ENCODE measurements at regions not wholly inside any gene's neighbourhood (a gene's known extent, or its start where the extent isn't known, plus 50 kb on each side); places are given as distances from the start of the nearest gene placed in this dataset.
"Not testable (repeated sequence)": the region's sequence is repeated elsewhere in the genome, so short reads cannot be mapped to it uniquely, and the experiment has no call there.

GRCh38 chr15:31673263-31673662 is 346.6 kb downstream of the KLF13 start:
- not testable (repeated sequence) for DNase-seq (ENCODE audit: low read depth)

- DNase-seq (ENCODE audit: low read depth): not testable (repeated sequence)
Observed at GRCh38 chr15:31681529-31682259, 348.6 kb upstream of the CHRNA7 start.

- DNase-seq (ENCODE audit: low read depth): not testable (repeated sequence)
Observed at GRCh38 chr15:31687088-31687487, 343.2 kb upstream of the CHRNA7 start.

GRCh38 chr15:31696509-31696908 is 333.8 kb upstream of the CHRNA7 start:
- not testable (repeated sequence) for DNase-seq (ENCODE audit: low read depth)

- not testable (repeated sequence) for DNase-seq (ENCODE audit: low read depth)
Observed at GRCh38 chr15:31705076-31705678, 325.1 kb upstream of the CHRNA7 start.

- not testable (repeated sequence) for DNase-seq (ENCODE audit: low read depth)
Observed at GRCh38 chr15:31707944-31708702, 322.2 kb upstream of the CHRNA7 start.

GRCh38 chr15:31708703-31709327 is 321.5 kb upstream of the CHRNA7 start:
- not testable (repeated sequence) for DNase-seq (ENCODE audit: low read depth)

- not testable (repeated sequence) for DNase-seq (ENCODE audit: low read depth)
Observed at GRCh38 chr15:31709479-31709878, 320.8 kb upstream of the CHRNA7 start.

- DNase-seq (ENCODE audit: low read depth): not testable (repeated sequence)
Observed at GRCh38 chr15:31710806-31711205, 319.5 kb upstream of the CHRNA7 start.

GRCh38 chr15:31715208-31715607 is 315.1 kb upstream of the CHRNA7 start:
- not testable (repeated sequence) for DNase-seq (ENCODE audit: low read depth)

GRCh38 chr15:31718625-31719024 is 311.7 kb upstream of the CHRNA7 start:
- not testable (repeated sequence) for DNase-seq (ENCODE audit: low read depth)

- not testable (repeated sequence) for DNase-seq (ENCODE audit: low read depth)
Observed at GRCh38 chr15:31719396-31720022, 310.8 kb upstream of the CHRNA7 start.

GRCh38 chr15:31723019-31723418 is 307.3 kb upstream of the CHRNA7 start:
- DNase-seq (ENCODE audit: low read depth): not testable (repeated sequence)

- not testable (repeated sequence) for DNase-seq (ENCODE audit: low read depth)
Observed at GRCh38 chr15:31724903-31725302, 305.4 kb upstream of the CHRNA7 start.

- not testable (repeated sequence) for DNase-seq (ENCODE audit: low read depth)
Observed at GRCh38 chr15:31725619-31726018, 304.7 kb upstream of the CHRNA7 start.

GRCh38 chr15:31727612-31728011 is 302.7 kb upstream of the CHRNA7 start:
- no peak for DNase-seq (ENCODE audit: low read depth)

GRCh38 chr15:31732726-31733125 is 297.6 kb upstream of the CHRNA7 start:
- DNase-seq (ENCODE audit: low read depth): no peak

GRCh38 chr15:31733424-31733823 is 296.9 kb upstream of the CHRNA7 start:
- DNase-seq (ENCODE audit: low read depth): no peak

GRCh38 chr15:31740203-31740602 is 290.1 kb upstream of the CHRNA7 start:
- DNase-seq (ENCODE audit: low read depth): no peak

GRCh38 chr15:31745841-31746240 is 284.5 kb upstream of the CHRNA7 start:
- no peak for DNase-seq (ENCODE audit: low read depth)

GRCh38 chr15:31752065-31752762 is 278.1 kb upstream of the CHRNA7 start:
- DNase-seq (ENCODE audit: low read depth): no peak

Data from GM04504 (cell line).